H1 (cell line): ENCODE measurements at regions not wholly inside any gene's neighbourhood (a gene's known extent, or its start where the extent isn't known, plus 50 kb on each side); places are given as distances from the start of the nearest gene placed in this dataset.

Experiments
- CTCF ChIA-PET: fragments of 300-600 bp; sonication (Branson Sonifier 250); formaldehyde crosslinking; loops from one replicate; lab custom pipeline; 2021; ENCODE audit not compliant: partially characterized antibody; lab: Charles Lee
- POLR2A ChIA-PET: fragments of 300-600 bp; sonication (Branson Sonifier 250); formaldehyde crosslinking; loops from one replicate; lab custom pipeline; 2021; ENCODE audit warnings: inconsistent platforms; ENCODE audit not compliant: partially characterized antibody; lab: Charles Lee
- DNase-seq, 2 experiments: peaks; one replicate each; pipeline versions ENCODE4 v3.0.0 to v3.0.0-alpha.2; 2010 to 2022; ENCODE audit warnings: low spot score in 2 of 2, low read depth in 1 of 2, mixed read lengths in 1 of 2
- FAIRE-seq: peaks from 2 replicates; lab custom pipeline; 2011; peaks lifted over from hg19 to GRCh38; lab: Jason Lieb, UNC
- H2AFZ ChIP-seq: 2 replicates; pipeline ENCODE4 v1.8.1; 2012; ENCODE audit warnings: low read length, inconsistent platforms
- H2AK5ac ChIP-seq: 2 replicates; pipeline ENCODE4 v1.6.1; 2013; ENCODE audit warnings: low read depth, low read length
- H2BK120ac ChIP-seq: replicated peaks from 2 replicates; pipeline ENCODE3; 2013; ENCODE audit warnings: low read depth, low read length, inconsistent platforms
- H2BK12ac ChIP-seq: 2 replicates; pipeline ENCODE4 v1.6.1; 2013; ENCODE audit warnings: low read depth, low read length
- H2BK15ac ChIP-seq: 2 replicates; pipeline ENCODE4 v1.6.1; 2013; ENCODE audit warnings: low read length
- H2BK20ac ChIP-seq: 2 replicates; pipeline ENCODE4 v1.6.1; 2013; ENCODE audit warnings: low read length
- H2BK5ac ChIP-seq: 2 replicates; pipeline ENCODE4 v1.6.1; 2013; ENCODE audit warnings: low read depth, low read length
- H3K14ac ChIP-seq: 2 replicates; pipeline ENCODE4 v1.6.1; 2013; ENCODE audit warnings: inconsistent platforms; ENCODE audit not compliant: insufficient read length
- H3K18ac ChIP-seq: 2 replicates; pipeline ENCODE4 v1.6.1; 2013; ENCODE audit warnings: low read length; ENCODE audit errors: extremely low read depth
- H3K23ac ChIP-seq: 2 replicates; pipeline ENCODE4 v1.6.1; 2013; ENCODE audit warnings: inconsistent platforms; ENCODE audit not compliant: insufficient read length
- H3K23me2 ChIP-seq: 2 replicates; pipeline ENCODE4 v1.6.1; 2013; ENCODE audit warnings: low read depth, low read length
- H3K27ac ChIP-seq: 2 replicates; pipeline ENCODE4 v1.6.1; 2011; ENCODE audit warnings: low read depth, low read length, inconsistent platforms
- H3K27me3 ChIP-seq, 4 experiments: replicated peaks in 1 of 4; 1 replicate in 1 of 4; 2 replicates in 3 of 4; pipeline versions ENCODE4 v1.6.1 to v1.8.1; 2011 to 2013; ENCODE audit warnings: low read length in 3 of 4, mild to moderate bottlenecking in 3 of 4, inconsistent platforms in 2 of 4, mixed read lengths in 2 of 4, moderate library complexity in 1 of 4; ENCODE audit not compliant: control insufficient read depth in 3 of 4, insufficient read depth in 3 of 4; ENCODE audit errors: extremely low read depth in 1 of 4
- H3K36me3 ChIP-seq, 4 experiments: 2 replicates each; pipeline versions ENCODE4 v1.6.1 to v1.8.1; 2011 to 2013; ENCODE audit warnings: mild to moderate bottlenecking in 4 of 4, low read length in 3 of 4, moderate library complexity in 2 of 4, control low read depth in 1 of 4, inconsistent platforms in 1 of 4; ENCODE audit not compliant: insufficient read depth in 4 of 4, control insufficient read depth in 2 of 4
- H3K4ac ChIP-seq: replicated peaks from 2 replicates; pipeline ENCODE3; 2013; ENCODE audit warnings: low read length, low read depth, mixed read lengths, inconsistent platforms; ENCODE audit not compliant: insufficient read length
- H3K4me1 ChIP-seq, 4 experiments: replicated peaks in 1 of 4; 1 replicate in 1 of 4; 2 replicates in 3 of 4; pipeline versions ENCODE4 v1.6.1 to v1.8.1; 2011 to 2013; ENCODE audit warnings: low read length in 3 of 4, inconsistent platforms in 2 of 4, mixed read lengths in 1 of 4; ENCODE audit not compliant: insufficient read depth in 4 of 4, control insufficient read depth in 3 of 4
- H3K4me2 ChIP-seq, 2 experiments: 2 replicates each; pipeline versions ENCODE4 v1.6.1 to v1.8.1; 2011 to 2013; ENCODE audit warnings: low read depth in 2 of 2, low read length in 2 of 2, control low read depth in 1 of 2, inconsistent platforms in 1 of 2, mild to moderate bottlenecking in 1 of 2; ENCODE audit not compliant: insufficient read depth in 1 of 2
- H3K4me3 ChIP-seq, 4 experiments: fragments of 200-600, 300-600 bp in 1 of 4; sonication (generic), shearing (Covaris generic), sonication (Bioruptor Twin) in 1 of 4; 2 replicates each; pipeline versions ENCODE4 v1.5.1 to v1.8.1; 2011 to 2016; ENCODE audit warnings: low read length in 4 of 4, low read depth in 3 of 4, control low read depth in 2 of 4, inconsistent platforms in 2 of 4, mild to moderate bottlenecking in 2 of 4, mixed read lengths in 1 of 4, moderate library complexity in 1 of 4; ENCODE audit not compliant: insufficient read depth in 2 of 4; ENCODE audit errors: extremely low read depth in 1 of 4
- H3K56ac ChIP-seq: replicated peaks from 2 replicates; pipeline ENCODE3; 2013; ENCODE audit warnings: low read depth, mild to moderate bottlenecking, mixed read lengths, low read length, inconsistent platforms; ENCODE audit not compliant: insufficient read length
- H3K79me1 ChIP-seq: 2 replicates; pipeline ENCODE4 v1.6.1; 2013; ENCODE audit warnings: low read depth, low read length, control low read depth
- H3K79me2 ChIP-seq, 2 experiments: 2 replicates each; pipeline versions ENCODE4 v1.6.1 to v1.8.1; 2012 to 2013; ENCODE audit warnings: low read length in 2 of 2, mild to moderate bottlenecking in 2 of 2, inconsistent platforms in 1 of 2; ENCODE audit not compliant: insufficient read depth in 2 of 2, control insufficient read depth in 1 of 2
- H3K9ac ChIP-seq, 4 experiments: replicated peaks in 1 of 4; 1 replicate in 1 of 4; 2 replicates in 3 of 4; pipeline versions ENCODE4 v1.6.1 to v1.8.1; 2011 to 2013; ENCODE audit warnings: low read depth in 3 of 4, low read length in 3 of 4, control low read depth in 2 of 4, mild to moderate bottlenecking in 2 of 4, moderate library complexity in 2 of 4, inconsistent platforms in 1 of 4; ENCODE audit errors: extremely low read depth in 1 of 4
- H3K9me3 ChIP-seq, 2 experiments: 2 replicates each; pipeline versions ENCODE4 v1.6.1 to v1.8.1; 2012 to 2013; ENCODE audit warnings: mild to moderate bottlenecking in 2 of 2, moderate library complexity in 2 of 2, control low read depth in 1 of 2, inconsistent platforms in 1 of 2, low read depth in 1 of 2, low read length in 1 of 2, mixed read lengths in 1 of 2; ENCODE audit not compliant: insufficient read depth in 2 of 2
- H4K20me1 ChIP-seq, 2 experiments: replicated peaks in 1 of 2; 2 replicates each; pipeline versions ENCODE3 to v1.8.1; 2011 to 2013; ENCODE audit warnings: inconsistent platforms in 2 of 2, low read length in 2 of 2, mild to moderate bottlenecking in 1 of 2; ENCODE audit not compliant: insufficient read depth in 2 of 2, control insufficient read depth in 1 of 2
- H4K5ac ChIP-seq: 2 replicates; pipeline ENCODE4 v1.6.1; 2013; ENCODE audit warnings: low read length, low read depth, mixed read lengths, inconsistent platforms; ENCODE audit not compliant: insufficient read length
- H4K8ac ChIP-seq: 2 replicates; pipeline ENCODE4 v1.8.0; 2013; ENCODE audit warnings: mild to moderate bottlenecking, moderate library complexity, low read length, inconsistent platforms; ENCODE audit not compliant: insufficient read depth; ENCODE audit errors: extremely low read depth
- H4K91ac ChIP-seq: replicated peaks from 2 replicates; pipeline ENCODE3; 2013; ENCODE audit warnings: low read length, mixed read lengths, inconsistent platforms; ENCODE audit not compliant: insufficient read length
- CBX5 ChIP-seq: fragments of 300-800, 300-1000 bp; sonication (generic); IDR thresholded peaks from 2 replicates; pipeline ENCODE4 v1.7.1; 2016; ENCODE audit warnings: antibody characterized with exemption, low read length, low read depth
- MAFK ChIP-seq: IDR thresholded peaks from 2 replicates; pipeline ENCODE4 v1.6.1; 2012; ENCODE audit warnings: low read depth, mild to moderate bottlenecking, improper control_type of control experiment, low read length
- POLR2AphosphoS5 ChIP-seq: IDR thresholded peaks from 2 replicates; pipeline ENCODE4 v1.6.1; 2011; ENCODE audit warnings: low read depth, low read length
- RFX5 ChIP-seq: IDR thresholded peaks from 2 replicates; pipeline ENCODE4 v1.6.1; 2011; ENCODE audit warnings: low read depth, low read length, improper control_type of control experiment, borderline replicate concordance
- SP2 ChIP-seq: IDR thresholded peaks from 2 replicates; pipeline ENCODE4 v1.6.1; 2012; ENCODE audit warnings: mild to moderate bottlenecking, low read length, inconsistent platforms
- SP4 ChIP-seq: IDR thresholded peaks from 2 replicates; pipeline ENCODE4 v1.6.1; 2012; ENCODE audit warnings: low read length, inconsistent platforms
- TAF1 ChIP-seq: IDR thresholded peaks from 2 replicates; pipeline ENCODE4 v1.6.1; 2011; ENCODE audit warnings: mild to moderate bottlenecking, low read depth, low read length
- YY1 ChIP-seq: IDR thresholded peaks from 2 replicates; pipeline ENCODE4 v1.6.1; 2011; ENCODE audit warnings: low read depth, mild to moderate bottlenecking, low read length
- WGBS, 2 experiments: shearing (Covaris generic) in 1 of 2; methylation state at CpG; one replicate each; pipeline versions ENCODE4 v1.1.6 to v1.1.7; 2013 to 2015; ENCODE audit warnings: low lambda C conversion rate in 2 of 2, mixed read lengths in 2 of 2, inconsistent platforms in 1 of 2, low coverage in 1 of 2, missing lambda C conversion rate in 1 of 2; ENCODE audit not compliant: insufficient replicate concordance in 2 of 2, insufficient coverage in 1 of 2, insufficient read length in 1 of 2; ENCODE audit errors: extremely low coverage in 1 of 2, missing lambda C conversion rate in 1 of 2; 5-methylcytosine and 5-hydroxymethylcytosine counted together
- TF ChIP-seq, protein P1 (sequence below): IDR thresholded peaks from 2 replicates; pipeline ENCODE4 v1.6.1; 2012; ENCODE audit warnings: inconsistent platforms

DNA sequence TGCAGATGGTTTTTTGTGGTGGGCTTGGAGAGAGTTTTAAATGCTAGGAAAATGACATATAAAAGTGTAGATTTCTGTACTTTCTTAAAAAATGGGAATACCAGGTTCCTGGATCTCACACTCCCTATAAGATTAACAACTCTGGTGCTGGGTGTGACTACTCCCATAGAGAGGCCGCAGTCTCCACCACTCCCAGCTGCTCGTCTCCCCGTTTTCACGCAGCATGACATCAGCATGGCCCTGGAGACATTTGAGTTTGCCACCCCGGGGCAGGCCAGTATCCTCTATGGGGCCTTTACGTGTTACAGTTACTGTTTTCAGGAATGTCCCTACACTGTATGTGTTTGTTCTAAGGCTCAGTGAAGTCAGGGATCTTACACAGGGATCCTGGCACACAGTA lies 126.7 kb upstream of the ATP2B2 start:
- Histone ChIP-seq H3K18ac (no peak overlapping the region), H3K4me2 (no peak overlapping the region), H4K20me1 (no peaks in the 10 kb centered on the region), H3K4ac (no peak overlapping the region), H3K36me3 (no peaks in the 10 kb centered on the region), H3K14ac (no peak overlapping the region), H3K4me1 (peaks cover 0 to 5% (median 3%) of the 10 kb centered on the region in 4 experiments; a peak in 4 of 7 replicates), H2AFZ (no peak overlapping the region), H2BK120ac (no peak overlapping the region), H2BK20ac (no peak overlapping the region), H2BK15ac (no peak overlapping the region), H3K9me3 (no peaks in the 10 kb centered on the region), H2BK5ac (no peak overlapping the region), H4K91ac (no peak overlapping the region), H4K8ac (no peak overlapping the region), H3K23ac (no peak overlapping the region), H3K4me3 (no peak overlapping the region), H3K27me3 (no peaks in the 10 kb centered on the region), H3K79me1 (no peaks in the 10 kb centered on the region), H2BK12ac (no peak overlapping the region), H2AK5ac (no peak overlapping the region), H3K23me2 (no peaks in the 10 kb centered on the region), H3K9ac (peak overlapping the region in 1 of 4 experiments; percentile 17; a peak in 2 of 7 replicates), H3K79me2 (no peaks in the 10 kb centered on the region), H3K27ac (no peak overlapping the region), H4K5ac (no peak overlapping the region), H3K56ac (no peak overlapping the region)
- DNase-seq (no peak), FAIRE-seq (no peak)
- POLR2A ChIA-PET: no interaction called here
- WGBS, 2 experiments: 84% methylated on average over 6 of the region's 6 CpGs; no CpG with 5 or more reads in 1 of the 2 experiments
- CTCF ChIA-PET: interaction anchor here (0.9 to 1.6 kb wide), 3 partner anchors 10 to 22 kb away, joined by 3 read pairs; no protein-coding TSS in a partner anchor
- no peak for TF ChIP-seq SP4
- TF ChIP-seq, protein P1, sequence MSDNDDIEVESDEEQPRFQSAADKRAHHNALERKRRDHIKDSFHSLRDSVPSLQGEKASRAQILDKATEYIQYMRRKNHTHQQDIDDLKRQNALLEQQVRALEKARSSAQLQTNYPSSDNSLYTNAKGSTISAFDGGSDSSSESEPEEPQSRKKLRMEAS: no peak
- TF ChIP-seq TAF1: no peak
- no peak for TF ChIP-seq SP2
- no peak for TF ChIP-seq POLR2AphosphoS5
- no peak for TF ChIP-seq YY1
- TF ChIP-seq MAFK: no peak
- TF ChIP-seq RFX5: no peak
- no peak for TF ChIP-seq CBX5
